GM19452 (cell line): ENCODE measurements at regions not wholly inside any gene's neighbourhood (a gene's known extent, or its start where the extent isn't known, plus 50 kb on each side); places are given as distances from the start of the nearest gene placed in this dataset.
"Not testable (repeated sequence)": the region's sequence is repeated elsewhere in the genome, so short reads cannot be mapped to it uniquely, and the experiment has no call there.

Experiments used
- ATAC-seq: cut with Tn5 transposase; IDR thresholded peaks from one replicate; pipeline ENCODE4 v1.9.1; 2021; ENCODE audit not compliant: unreplicated experiment

GRCh38 chr18:10077986-10078385, 164.2 kb downstream of the VAPA start:
- ATAC-seq = no peak

GRCh38 chr18:10080372-10080771, 166.6 kb downstream of the VAPA start:
- no peak for ATAC-seq

GRCh38 chr18:10081492-10081891, 167.7 kb downstream of the VAPA start:
- no peak for ATAC-seq

- no peak for ATAC-seq
Measured at GRCh38 chr18:10085416-10085815, 171.6 kb downstream of the VAPA start.

GRCh38 chr18:10085876-10086275, 172.1 kb downstream of the VAPA start:
- ATAC-seq = no peak

GRCh38 chr18:10086458-10087210, 172.8 kb downstream of the VAPA start:
- ATAC-seq = no peak

GRCh38 chr18:10088734-10089133, 174.9 kb downstream of the VAPA start:
- ATAC-seq = no peak

GRCh38 chr18:10089881-10090280, 176.1 kb downstream of the VAPA start:
- no peak for ATAC-seq

- no peak for ATAC-seq
Measured at GRCh38 chr18:10090668-10091067, 176.9 kb downstream of the VAPA start.

GRCh38 chr18:10093445-10093844, 179.6 kb downstream of the VAPA start:
- ATAC-seq = no peak

- ATAC-seq = no peak
Measured at GRCh38 chr18:10094154-10094553, 180.3 kb downstream of the VAPA start.

- ATAC-seq = no peak
Measured at GRCh38 chr18:10094655-10095054, 180.8 kb downstream of the VAPA start.

- ATAC-seq = no peak
Measured at GRCh38 chr18:10095356-10095755, 181.5 kb downstream of the VAPA start.

GRCh38 chr18:10099539-10100140, 185.8 kb downstream of the VAPA start:
- ATAC-seq = no peak

GRCh38 chr18:10100196-10100595, 186.4 kb downstream of the VAPA start:
- ATAC-seq = no peak

- ATAC-seq = no peak
Measured at GRCh38 chr18:10100941-10101701, 187.3 kb downstream of the VAPA start.

- ATAC-seq = no peak
Measured at GRCh38 chr18:10101729-10102128, 187.9 kb downstream of the VAPA start.

GRCh38 chr18:10105118-10105517, 191.3 kb downstream of the VAPA start:
- ATAC-seq = not testable (repeated sequence)

- no peak for ATAC-seq
Measured at GRCh38 chr18:10111191-10111590, 197.4 kb downstream of the VAPA start.

- ATAC-seq = no peak
Measured at GRCh38 chr18:10111944-10112343, 198.1 kb downstream of the VAPA start.

- ATAC-seq = no peak
Measured at GRCh38 chr18:10113121-10114022, 199.6 kb downstream of the VAPA start.
